GM19025 (cell line): ENCODE measurements at regions not wholly inside any gene's neighbourhood (a gene's known extent, or its start where the extent isn't known, plus 50 kb on each side); places are given as distances from the start of the nearest gene placed in this dataset.

Source experiments
- ATAC-seq: cut with Tn5 transposase; IDR thresholded peaks from one replicate; pipeline ENCODE4 v1.9.1; 2021; ENCODE audit warnings: mild to moderate bottlenecking, low read depth, moderate library complexity; ENCODE audit not compliant: unreplicated experiment

GRCh38 chr5:35284364-35284763 is 54.1 kb upstream of the PRLR start:
- no peak for ATAC-seq

- no peak for ATAC-seq
These were observed 52.5 kb upstream of the PRLR start for GRCh38 chr5:35282810-35283209.

GRCh38 chr5:35281613-35282012 is 51.3 kb upstream of the PRLR start:
- ATAC-seq = no peak
